ENCODE measurements at regions not wholly inside any gene's neighbourhood (a gene's known extent, or its start where the extent isn't known, plus 50 kb on each side); places are given as distances from the start of the nearest gene placed in this dataset.
A peak's percentile ranks its signal among the peaks of the same experiment; 100 is the strongest.

- H3K4me3 ChIP-seq (ENCODE audit: low read depth, low read length) = no peak overlapping the region
- TF ChIP-seq, protein P1, sequence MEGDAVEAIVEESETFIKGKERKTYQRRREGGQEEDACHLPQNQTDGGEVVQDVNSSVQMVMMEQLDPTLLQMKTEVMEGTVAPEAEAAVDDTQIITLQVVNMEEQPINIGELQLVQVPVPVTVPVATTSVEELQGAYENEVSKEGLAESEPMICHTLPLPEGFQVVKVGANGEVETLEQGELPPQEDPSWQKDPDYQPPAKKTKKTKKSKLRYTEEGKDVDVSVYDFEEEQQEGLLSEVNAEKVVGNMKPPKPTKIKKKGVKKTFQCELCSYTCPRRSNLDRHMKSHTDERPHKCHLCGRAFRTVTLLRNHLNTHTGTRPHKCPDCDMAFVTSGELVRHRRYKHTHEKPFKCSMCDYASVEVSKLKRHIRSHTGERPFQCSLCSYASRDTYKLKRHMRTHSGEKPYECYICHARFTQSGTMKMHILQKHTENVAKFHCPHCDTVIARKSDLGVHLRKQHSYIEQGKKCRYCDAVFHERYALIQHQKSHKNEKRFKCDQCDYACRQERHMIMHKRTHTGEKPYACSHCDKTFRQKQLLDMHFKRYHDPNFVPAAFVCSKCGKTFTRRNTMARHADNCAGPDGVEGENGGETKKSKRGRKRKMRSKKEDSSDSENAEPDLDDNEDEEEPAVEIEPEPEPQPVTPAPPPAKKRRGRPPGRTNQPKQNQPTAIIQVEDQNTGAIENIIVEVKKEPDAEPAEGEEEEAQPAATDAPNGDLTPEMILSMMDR (IDR thresholded peaks at IDR 0.05; ENCODE audit: low read depth, low read length) = no peak
- no peak for DNase-seq (ENCODE audit: low read depth, low spot score)
- in situ Hi-C loops (cut with HindIII; ENCODE audit: low sequenced_read_pairs) = no loop called here
Observed at GRCh38 chr4:185896817-185897488, 85.0 kb upstream of the SORBS2 start.

DNA sequence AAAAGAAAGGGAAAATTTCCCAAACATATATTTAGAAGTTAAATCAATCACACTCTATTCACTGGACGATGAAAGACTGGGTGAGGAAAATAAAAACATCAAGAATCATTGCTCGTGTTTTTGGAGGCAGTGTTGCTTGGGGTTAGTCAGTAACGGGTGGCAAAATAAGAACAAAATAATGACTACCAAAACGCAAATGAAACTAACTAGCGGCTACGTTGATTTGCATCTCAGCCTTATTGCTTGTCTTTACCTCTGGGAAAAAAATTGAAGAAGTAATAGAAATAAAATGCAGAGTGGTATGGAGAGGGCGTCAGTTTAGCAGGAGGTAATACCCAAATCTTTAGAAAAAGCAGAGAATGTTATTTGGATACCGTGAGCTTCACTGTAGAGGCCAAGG lies 86.4 kb upstream of the SORBS2 start:
- TF ChIP-seq, protein P1 (IDR thresholded peaks at IDR 0.05; ENCODE audit: low read depth, low read length) = no peak
- in situ Hi-C loops (cut with HindIII; ENCODE audit: low sequenced_read_pairs) = no loop called here

GRCh38 chr4:185899833-185900232 lies 87.8 kb upstream of the SORBS2 start:
- no peak overlapping the region for H3K4me3 ChIP-seq (ENCODE audit: low read depth, low read length)
- DNase-seq (ENCODE audit: low read depth, low spot score) = no peak
- in situ Hi-C loops (cut with HindIII; ENCODE audit: low sequenced_read_pairs) = no loop called here
- TF ChIP-seq, protein P1 (IDR thresholded peaks at IDR 0.05; ENCODE audit: low read depth, low read length) = no peak

More for the DNA sequence above, 86.4 kb upstream of the SORBS2 start:
- H3K4me3 ChIP-seq (ENCODE audit: low read depth, low read length) = no peak overlapping the region
- DNase-seq (ENCODE audit: low read depth, low spot score) = no peak

DNA sequence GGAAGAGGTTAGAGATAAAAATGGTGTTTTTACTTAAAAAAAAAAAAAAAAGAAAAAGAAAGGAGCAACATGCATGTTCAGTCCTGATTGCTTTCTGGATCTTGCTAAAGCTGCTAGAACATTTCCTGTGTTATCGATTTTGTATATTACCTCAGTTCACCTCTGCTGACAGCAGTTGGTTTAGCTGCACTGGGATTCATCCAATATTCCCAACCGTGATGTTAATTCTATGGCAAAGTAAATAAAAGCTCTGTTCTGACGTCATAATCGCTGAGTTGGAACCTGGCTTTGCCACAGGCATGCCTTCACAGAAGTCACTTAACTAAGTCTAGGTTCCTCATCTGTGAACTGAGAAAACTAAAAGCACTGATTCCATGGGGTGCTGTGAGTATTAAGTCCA lies 90.7 kb upstream of the SORBS2 start:
- in situ Hi-C loops (cut with HindIII; ENCODE audit: low sequenced_read_pairs) = no loop called here
- DNase-seq (ENCODE audit: low read depth, low spot score) = peak; percentile 49
- no peak overlapping the region for H3K4me3 ChIP-seq (ENCODE audit: low read depth, low read length)
- TF ChIP-seq, protein P1 (IDR thresholded peaks at IDR 0.05; ENCODE audit: low read depth, low read length) = no peak

GRCh38 chr4:185903205-185903604 lies 91.2 kb upstream of the SORBS2 start:
- in situ Hi-C loops (cut with HindIII; ENCODE audit: low sequenced_read_pairs) = no loop called here
- no peak for DNase-seq (ENCODE audit: low read depth, low spot score)
- no peak overlapping the region for H3K4me3 ChIP-seq (ENCODE audit: low read depth, low read length)
- TF ChIP-seq, protein P1 (IDR thresholded peaks at IDR 0.05; ENCODE audit: low read depth, low read length) = no peak

DNA sequence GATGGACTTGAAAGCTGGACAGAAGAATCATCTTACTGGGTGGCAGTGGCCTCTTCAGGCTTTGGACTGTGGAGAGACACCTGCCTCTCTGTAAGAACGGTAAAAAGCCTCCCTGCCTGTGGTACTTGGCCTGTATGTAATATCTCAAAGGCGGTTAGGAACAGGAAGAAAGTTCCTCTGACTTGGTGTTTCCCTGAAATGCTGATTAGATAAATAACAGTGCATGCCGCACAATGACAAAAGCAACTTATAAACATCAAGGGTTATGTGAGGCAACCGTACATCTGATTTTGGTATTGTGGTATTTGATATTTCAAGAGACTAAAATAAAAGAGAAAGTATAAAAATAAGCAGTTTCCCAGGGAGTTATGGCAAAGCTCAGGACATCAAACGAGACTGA lies 92.4 kb upstream of the SORBS2 start:
- in situ Hi-C loops (cut with HindIII; ENCODE audit: low sequenced_read_pairs) = no loop called here
- DNase-seq (ENCODE audit: low read depth, low spot score) = no peak
- TF ChIP-seq, protein P1 (IDR thresholded peaks at IDR 0.05; ENCODE audit: low read depth, low read length) = no peak
- no peak overlapping the region for H3K4me3 ChIP-seq (ENCODE audit: low read depth, low read length)
